SW480 (cell line): ENCODE measurements at regions not wholly inside any gene's neighbourhood (a gene's known extent, or its start where the extent isn't known, plus 50 kb on each side); places are given as distances from the start of the nearest gene placed in this dataset.

Source experiments
- DNase-seq: peaks from one replicate; pipeline ENCODE4 v3.0.0-alpha.2; 2016; ENCODE audit warnings: low spot score

DNA sequence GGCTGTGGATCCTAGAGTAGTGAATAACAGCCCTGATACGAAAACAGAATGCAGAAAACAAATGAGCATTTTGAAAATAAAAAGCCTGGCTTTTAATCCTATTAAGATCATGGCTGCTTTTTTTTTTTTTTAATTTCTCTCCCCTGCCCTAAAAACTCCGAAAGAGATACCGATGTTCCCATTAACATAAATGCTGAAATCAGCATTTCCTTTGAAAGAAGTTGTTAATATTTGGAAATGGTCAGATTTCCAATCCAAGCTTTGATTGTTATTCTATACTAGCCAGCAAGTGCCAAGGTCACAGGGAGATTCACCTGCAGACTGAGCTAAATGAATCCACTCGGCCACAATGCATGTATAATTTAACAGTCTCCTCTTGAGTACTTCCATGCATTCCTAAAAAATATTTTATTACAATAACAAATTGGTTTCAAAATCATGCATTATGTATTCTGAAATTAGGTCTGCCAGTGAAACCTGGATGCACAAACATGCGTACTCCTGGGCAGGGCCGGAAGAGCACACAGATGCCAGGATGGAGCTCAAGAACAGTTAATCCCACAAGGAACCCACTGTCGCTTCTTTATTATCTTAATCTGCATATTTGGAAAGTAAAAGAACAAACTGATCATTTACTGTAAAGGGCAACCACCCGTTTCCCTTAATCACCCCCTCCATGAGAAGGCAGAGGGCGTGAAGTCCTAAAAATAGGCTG lies 521.5 kb upstream of the ZFHX3 start:
- no peak for DNase-seq

DNA sequence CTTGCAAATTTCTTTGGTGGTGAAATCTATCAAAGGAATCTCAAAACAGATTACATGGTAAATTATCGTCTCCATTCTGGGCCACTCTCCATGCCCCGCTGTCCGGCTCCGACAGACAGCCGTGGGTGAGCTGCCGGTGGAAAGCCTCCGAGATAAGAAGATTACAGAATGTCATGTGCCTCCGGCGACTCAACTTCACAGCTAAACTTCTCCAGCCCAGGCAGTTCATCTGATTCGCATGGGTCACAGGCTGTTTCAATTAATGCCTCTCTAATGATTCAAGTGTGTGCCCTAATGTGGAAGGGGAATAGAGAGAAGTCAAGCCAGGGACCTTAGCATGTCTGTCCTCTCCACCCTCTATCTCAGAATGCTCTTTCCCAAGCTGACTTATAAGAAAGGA lies 520.8 kb upstream of the ZFHX3 start:
- DNase-seq: no peak

DNA sequence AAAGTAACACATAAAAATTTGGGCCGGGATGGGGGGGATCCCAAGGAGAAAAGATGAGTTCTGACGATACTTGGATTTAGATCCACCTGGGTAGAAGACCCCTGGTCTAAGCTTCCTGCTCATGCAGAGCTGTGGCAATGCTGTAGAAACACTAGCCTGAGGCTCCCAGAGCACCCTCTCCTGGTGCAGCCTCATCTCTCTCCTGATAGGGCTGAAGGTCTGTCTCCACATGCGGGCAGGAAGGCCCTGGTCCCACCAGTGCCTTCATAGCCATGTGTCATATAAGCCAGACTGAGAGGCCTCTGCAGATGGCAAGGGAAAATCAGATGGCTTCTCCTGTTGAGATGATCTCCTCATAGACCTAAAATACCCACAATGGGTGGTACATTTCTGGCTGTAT lies 518.0 kb upstream of the ZFHX3 start:
- no peak for DNase-seq

DNA sequence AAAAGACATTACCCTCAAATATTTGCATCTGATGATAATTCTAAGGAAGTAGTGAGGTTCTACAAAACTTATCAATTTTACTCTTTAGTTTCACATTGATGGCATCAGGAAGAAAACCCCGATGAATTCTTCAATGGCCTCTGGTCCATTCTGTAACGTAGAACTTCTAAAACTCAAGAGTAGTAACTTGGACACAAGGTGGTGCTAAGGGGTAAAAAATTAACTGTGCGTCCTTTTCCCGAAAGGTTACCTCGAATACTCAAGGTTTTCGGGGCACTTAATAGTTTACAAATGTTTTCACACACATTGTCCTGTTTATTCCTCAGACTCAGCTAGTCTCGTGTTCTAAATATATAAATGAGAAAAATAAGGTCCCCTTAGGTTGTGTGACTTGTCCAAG lies 517.3 kb upstream of the ZFHX3 start:
- peak; percentile 16 for DNase-seq

DNA sequence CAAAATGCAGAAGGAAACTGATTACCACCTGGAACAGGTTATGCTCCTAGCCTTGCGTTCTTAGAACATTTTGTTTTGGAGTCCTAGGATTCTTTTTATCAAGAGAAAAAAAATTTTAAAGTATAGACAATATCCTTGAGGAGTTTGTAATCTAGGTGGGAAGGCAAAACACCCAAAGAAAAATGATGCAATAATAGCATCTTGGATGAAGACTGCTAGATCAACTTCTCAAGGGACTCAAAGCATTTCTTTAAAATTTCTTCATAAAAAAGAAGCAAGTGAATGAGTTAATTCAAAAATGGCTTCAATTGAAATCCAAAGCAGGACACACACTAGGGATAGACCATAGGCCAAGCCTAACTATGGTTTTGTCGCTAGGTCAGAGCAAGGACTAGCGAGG lies 515.8 kb upstream of the ZFHX3 start:
- no peak for DNase-seq

DNA sequence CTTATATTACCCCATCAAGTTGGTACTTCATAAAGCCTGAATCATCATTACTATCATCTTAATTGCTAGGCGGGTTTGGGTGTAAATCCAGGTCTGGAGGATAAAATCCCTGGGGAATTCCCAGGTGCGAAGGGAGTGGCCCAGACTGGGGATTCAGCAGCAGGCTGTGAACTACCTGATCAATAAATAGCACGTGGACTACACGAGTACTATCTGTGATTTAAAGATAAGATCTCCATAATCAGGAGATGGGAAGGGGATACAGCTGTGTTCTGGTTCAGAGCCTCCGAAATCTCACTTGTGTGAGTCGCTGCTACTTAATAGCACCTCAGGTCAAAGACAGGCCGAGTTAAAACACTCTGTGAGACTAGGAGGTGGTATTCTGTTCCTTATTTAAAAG lies 512.6 kb upstream of the ZFHX3 start:
- no peak for DNase-seq

DNA sequence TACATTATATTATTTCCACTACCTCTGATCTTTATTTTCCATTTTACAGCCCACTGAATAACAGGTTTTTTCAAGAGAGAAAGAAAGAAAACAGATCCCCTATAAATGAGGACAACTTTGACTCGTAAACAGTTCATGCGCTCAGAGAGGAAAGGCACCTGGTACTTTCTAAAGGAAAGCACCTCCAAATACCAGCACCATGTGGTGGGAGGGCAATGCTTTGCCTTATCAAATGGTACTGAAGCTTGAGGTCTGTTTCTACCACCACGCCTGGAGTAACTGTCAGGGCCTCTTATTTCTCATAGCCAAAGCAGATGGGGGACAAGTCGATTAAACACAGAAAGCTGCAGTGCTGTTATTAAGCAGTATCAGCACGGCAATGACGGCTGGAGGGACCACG lies 510.3 kb upstream of the ZFHX3 start:
- no peak for DNase-seq

DNA sequence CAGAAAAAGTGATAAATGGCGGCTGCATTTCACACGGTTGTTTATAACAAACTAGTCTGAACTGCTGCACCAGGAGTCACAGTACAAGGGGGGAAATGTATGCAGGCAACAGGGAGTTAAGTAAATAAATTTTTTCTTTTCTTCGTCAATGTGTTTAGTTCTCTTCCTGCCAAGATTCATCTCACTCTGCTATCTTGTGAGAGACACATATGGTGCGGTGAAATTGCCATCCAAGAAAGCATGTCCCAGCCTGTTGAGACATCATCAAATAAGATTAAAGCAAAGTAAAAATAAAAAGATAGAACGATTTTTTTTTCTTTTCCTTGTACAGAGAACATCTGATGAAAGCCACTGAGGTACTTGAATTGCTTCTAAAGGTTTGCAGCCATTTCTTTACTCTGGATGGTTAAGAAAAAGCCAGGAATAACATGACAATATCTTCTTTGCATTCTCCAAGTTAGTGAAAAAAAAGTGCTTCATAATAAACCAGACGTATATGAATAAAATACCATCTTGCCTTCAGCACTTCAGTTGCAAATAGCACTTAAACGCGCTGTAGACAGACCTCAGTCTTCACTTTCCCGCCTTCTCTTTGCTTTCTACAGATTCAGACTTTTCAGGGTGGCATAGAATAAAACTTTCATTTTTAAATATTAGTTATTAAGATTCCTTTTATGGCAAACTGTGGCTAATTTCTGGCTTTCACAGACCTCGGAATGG lies 506.2 kb upstream of the ZFHX3 start:
- no peak for DNase-seq

DNA sequence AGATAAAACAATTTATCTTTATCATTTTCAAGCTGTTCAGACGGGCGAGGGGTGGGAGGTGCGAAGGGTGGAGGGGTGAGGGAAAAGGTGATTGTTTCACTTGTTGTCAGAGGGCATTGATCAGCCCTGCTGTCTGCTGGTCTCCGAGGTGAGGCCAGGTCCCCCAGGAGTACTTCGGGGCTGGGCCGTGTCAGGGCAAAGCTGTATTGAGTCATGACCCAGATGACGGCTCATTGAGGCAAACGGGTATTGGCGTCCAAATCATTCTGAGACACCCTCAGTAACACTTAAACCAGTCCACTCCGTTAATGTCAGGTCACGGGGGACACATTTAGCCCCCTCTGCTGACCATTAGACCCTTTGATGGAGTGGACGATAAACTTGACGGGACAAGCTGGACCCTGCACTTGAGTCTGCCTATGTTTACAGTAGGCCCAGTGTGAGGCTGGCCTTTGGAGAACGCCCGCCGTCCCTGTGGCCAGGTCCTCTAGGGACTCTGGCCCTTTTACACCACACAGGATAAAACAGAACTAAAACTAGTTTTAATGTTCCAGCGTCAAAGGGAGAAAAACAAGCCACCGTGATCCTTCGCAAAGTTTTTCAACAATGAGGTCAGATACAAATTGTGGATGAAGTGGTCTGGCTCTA lies 502.2 kb upstream of the ZFHX3 start:
- no peak for DNase-seq

DNA sequence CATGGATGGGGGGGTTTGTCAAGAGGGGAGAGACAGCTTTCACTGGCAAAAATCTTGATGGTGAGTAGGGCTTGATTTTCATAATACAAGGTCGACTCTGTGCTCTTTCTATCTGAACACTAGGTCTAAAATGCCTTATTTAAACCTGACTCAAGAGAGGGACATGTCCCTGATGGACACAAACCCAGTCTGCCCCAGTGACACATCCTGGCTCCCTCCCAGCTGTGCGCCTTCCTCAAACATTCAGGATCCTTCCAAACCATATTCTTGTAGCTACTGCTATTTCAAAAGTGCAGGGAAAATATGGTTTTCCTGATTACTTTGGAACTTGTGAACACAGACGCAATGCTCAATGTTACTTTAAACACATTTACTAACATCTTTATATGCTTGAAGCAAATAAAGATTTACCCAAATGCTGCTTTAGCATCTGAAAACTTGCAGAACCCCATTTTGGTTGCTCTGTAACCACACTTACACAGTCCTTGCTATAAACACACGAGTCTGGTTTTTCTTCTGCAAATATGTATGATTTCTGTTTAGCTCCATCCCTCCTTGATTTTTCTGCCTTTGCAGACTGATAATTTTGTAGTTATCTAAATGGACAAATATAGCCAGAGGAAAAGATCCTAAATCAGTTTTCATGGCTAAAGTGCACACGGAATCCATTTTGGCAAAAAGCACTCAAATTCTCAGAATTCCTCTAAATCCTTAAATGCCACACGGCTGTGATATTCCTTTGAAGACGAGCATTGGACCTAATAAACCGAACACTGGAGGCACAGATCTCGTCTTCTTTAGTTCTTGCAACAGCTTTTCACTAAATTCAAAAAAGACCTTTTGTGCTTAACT lies 499.9 kb upstream of the ZFHX3 start:
- DNase-seq: no peak

DNA sequence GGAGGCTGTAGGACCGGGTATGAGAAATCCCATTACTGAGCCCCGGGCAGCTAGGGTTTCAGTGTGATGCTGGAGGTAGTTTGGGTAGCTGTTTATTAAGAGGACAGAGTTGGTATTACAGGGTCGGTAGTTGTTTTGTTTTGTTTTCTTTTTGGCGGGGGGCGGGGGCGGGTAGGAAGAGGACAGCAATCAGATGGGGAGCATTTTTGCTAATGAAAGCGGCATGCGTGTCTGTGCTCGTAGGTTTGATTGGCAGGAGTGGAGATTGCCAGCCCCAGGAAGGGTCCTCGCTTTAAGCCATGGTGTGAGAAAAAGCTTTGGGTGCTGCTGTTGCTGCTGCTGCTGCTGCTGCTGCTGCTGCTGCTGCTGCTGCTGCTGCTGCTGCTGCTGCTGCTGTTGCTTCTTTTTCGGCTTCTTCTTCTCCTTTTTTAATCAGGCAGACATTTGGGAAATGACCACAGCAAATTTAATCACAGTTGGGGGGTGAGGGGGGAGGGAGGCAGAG lies 498.5 kb upstream of the ZFHX3 start:
- DNase-seq: peak; percentile 6

DNA sequence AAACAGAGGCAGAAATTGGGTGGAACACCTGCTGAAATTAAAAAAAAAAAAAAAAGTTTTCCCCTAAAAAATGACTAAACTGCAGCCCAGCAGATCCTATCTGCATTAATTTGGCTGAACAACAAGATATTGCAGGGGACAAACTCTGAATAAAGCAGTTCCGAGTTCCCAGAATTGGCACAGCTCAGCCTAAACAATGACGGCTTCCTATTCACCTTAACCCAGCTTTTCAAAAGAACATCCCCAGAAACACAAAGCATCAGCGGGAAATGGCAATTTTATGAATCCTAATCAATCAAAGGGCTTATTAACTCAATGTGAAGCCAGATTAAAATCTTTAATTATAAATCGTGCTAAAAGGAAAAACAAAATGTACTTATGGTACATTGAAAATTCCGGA lies 497.8 kb upstream of the ZFHX3 start:
- no peak for DNase-seq

DNA sequence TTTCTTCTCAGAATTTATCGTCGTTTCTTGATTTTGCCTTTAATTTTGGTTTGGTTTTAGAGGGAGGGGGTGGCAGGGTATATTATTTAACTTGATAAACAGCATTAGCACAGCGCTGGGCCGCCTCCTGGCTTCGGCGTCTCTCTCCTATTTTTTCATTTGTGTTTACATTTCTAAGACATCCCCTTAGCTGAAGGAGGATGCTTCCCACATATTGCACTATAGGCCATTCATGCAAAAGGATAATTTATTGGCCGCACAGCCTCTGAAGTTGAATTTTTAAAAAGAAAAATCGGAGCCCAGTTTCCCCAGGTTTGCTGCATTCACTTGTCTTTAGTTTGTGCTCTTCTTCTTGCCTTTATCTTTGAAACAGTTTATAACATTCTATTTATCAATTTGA lies 497.4 kb upstream of the ZFHX3 start:
- DNase-seq: no peak

DNA sequence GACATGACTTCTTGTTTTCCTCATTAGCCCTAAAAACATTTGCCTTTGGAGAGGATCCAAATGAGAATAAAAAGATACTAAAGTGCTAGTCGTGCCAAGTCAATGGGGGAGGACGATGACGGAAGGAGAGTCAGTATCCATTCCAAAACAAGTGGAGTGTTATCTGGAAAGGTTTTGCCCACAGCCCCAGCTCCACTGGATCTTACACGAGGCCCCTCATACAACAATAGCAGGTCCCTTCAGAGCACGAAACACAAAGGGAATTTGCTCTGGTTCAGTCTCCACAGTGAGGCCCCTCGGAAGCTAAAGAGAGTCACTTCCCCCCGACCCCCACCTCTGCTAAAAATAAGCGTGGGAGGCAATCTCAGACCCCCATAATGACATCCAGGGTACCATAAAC lies 496.9 kb upstream of the ZFHX3 start:
- no peak for DNase-seq

DNA sequence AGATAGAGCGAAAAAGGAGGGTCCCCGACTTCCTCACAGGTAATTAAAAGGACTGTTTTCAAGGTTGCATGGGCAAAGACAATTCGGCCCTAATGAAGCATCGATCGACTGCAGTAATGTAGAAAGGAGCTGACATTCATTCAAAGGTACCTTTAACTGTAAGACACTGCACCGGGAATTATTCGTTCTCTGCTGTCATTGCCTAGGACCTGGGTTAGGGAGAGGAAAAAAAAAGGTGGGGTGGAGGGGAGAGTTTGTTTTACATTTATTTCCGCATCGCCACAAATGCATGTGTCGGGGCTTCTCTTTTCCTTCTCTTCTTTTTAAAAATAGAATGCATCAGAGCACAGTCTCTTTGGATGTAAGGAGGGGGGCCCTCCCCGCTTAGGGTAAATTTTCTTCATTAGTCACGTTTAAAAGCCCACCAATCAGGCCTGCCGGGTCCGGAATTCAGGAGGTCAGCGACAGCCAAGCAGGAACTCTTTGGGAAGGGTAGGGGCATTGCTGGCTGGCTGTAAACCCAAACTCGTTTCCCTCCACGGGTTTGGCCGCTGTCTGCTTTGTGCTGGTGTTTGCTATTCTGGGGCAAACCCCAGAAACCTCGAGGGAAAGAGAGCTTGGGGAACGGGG lies 496.2 kb upstream of the ZFHX3 start:
- DNase-seq: no peak

DNA sequence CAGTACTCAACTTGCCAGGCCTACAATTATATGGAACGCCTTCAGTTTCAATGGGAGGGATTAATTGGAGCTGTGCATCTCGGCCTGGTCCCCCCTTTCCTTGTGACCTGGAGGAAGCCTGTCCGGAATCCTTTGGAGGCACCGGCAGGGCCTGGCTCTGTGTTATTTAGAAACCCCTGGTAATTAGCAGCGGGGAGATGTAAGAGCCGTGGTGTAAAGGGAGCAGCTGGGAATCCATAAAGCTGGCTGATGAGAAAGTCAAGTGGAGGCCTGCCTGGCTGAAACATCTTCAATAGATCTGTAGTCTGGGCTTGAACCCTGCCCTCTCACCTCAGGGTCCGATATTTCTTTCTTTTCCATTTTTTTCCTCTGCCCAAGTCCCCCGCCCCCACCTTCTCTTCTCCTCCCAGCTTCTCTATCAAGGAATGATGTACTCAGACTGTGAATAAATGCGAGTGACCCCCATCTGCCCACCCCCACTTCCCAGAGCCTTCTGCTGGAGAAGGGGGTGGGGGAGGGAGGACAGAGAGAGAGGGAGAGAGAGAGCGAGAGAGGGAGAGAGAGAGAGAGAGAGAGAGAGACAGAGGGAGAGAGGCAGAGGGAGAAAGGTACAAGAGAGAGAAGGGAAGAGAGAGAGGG lies 495.5 kb upstream of the ZFHX3 start:
- no peak for DNase-seq

DNA sequence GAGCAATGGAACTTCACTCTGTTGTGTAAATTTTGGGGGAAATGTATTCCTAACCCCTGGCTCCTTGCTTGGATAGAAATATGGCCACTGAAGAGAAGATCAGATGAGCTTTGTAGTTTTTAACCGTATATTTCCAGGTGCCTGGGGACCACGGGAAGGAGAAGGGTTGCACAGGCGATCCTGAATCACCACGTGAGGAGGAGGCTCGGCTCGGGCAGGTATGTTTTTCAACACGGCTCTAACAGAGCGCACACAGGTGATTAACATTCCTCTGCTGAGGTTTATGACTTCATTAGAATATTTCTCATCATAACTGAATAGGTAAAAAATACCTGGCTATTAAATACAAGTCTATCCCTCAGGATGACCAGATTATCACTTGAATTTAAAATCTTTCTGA lies 495.0 kb upstream of the ZFHX3 start:
- DNase-seq: no peak

DNA sequence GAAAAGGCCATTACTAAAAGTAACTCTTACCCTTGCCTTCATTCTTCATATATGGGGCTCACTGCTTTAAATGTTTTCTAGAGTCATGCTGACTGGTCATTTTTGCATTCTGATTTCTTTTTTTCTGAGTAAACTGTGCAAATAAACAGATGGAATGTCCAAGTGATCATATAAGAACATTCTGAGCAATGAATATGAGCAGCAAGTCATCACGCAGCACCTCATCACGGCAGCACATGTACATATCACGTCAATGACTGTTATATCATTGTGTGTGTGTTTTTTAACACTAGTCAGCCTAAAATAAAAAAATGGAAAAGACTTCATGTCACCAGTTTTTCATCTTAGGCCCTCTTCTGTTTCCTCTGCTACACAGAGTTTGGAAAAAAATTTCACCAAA lies 490.0 kb upstream of the ZFHX3 start:
- no peak for DNase-seq

DNA sequence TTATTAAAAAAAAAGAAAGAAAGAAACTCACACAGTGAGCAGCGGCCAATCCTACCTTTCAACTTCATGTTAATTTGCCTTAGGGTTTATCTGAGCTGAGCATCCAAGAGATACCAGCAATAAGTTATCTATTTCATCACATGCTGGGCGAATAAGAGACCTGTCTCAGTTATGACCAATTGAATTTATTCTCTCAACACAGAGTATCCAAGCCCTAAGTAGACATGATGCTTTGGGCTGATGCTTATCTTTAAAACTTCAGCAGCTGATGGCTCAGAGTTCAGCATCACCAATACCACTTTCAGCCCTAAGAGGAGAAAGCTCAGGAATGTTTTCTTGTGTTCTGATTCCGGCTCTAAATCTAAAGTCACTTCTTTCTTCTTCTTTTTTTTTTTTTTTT lies 489.0 kb upstream of the ZFHX3 start:
- no peak for DNase-seq

DNA sequence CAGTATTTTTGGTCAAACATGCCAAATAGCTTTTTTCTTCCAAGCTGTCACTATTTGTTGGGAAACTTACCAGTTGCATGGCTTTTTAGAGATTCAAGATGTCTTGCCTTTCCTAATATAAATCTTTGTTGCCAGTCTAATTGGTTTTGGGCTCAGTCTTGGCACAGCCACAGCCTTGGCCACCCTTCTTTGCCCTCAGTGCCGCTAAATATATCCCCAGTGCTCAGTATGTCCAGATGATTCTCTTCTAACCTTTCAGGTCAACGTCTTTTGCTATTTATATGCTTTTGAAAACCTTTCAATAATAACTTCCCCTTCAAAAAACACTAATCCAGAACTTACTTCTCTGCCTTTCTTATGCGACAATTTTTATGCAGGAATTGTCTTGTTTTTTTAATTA lies 483.1 kb upstream of the ZFHX3 start:
- no peak for DNase-seq

DNA sequence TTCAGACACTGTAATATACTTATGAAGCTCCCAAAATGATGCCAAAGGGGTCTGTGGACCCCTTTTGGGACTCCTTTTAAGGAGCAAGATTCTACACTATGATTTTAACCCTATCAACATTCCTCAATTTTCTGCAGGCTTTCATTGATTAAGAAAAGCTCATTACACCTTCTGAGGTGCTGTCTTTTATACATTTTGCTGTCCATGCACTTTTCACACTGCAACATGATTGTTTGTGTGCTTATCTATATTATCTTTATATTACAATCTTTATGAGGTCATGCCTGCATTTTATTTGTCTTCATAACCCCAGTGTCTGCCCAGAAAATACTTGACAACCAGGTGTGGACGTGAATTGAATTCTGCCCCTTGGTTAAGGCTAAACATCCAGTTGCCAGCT lies 482.6 kb upstream of the ZFHX3 start:
- no peak for DNase-seq
